Lower leg skin (tissue), 4 donors: ENCODE measurements at regions not wholly inside any gene's neighbourhood (a gene's known extent, or its start where the extent isn't known, plus 50 kb on each side); places are given as distances from the start of the nearest gene placed in this dataset.

Source experiments
- DNase-seq, 2 donors: peaks; one replicate each; pipeline ENCODE4 v3.0.0-alpha.2; 2019; ENCODE audit warnings: low spot score in 2 of 2
- H3K4me3 ChIP-seq: fragments of 200-600 bp; sonication (generic); 2 replicates; pipeline ENCODE4 v1.5.1; 2017; ENCODE audit warnings: mild to moderate bottlenecking, low read depth; ENCODE audit not compliant: poor library complexity, severe bottlenecking
- CTCF ChIP-seq, 3 donors: fragments of 450-650 bp; IDR thresholded peaks; one replicate each; pipeline ENCODE4 v1.5.1; 2016; ENCODE audit warnings: antibody characterized with exemption in 3 of 3, mild to moderate bottlenecking in 3 of 3, moderate library complexity in 2 of 3
- POLR2A ChIP-seq, 2 donors: fragments of 450-650 bp; IDR thresholded peaks; one replicate each; pipeline ENCODE4 v1.6.1; 2016 to 2017; ENCODE audit warnings: antibody characterized with exemption in 2 of 2, mild to moderate bottlenecking in 1 of 2, moderate library complexity in 1 of 2
- WGBS, 2 donors: methylation state at CpG; one replicate each; pipeline ENCODE4 v1.1.5; 2018; 5-methylcytosine and 5-hydroxymethylcytosine counted together
- intact Hi-C: fragments of 100-400 bp; cut with DNase I; formaldehyde crosslinking; loops from one replicate; pipeline ENCODE4 v1.15.0; 2023; ENCODE audit warnings: low total_unique reads

GRCh38 chr3:182364323-182364722 is 429.0 kb upstream of the ATP11B start:
- no peak for DNase-seq
- WGBS, 2 donors = 69 to 72% methylated on average over 6 of the region's 6 CpGs
- no peak overlapping the region for H3K4me3 ChIP-seq
- intact Hi-C loops = no loop called here
- TF ChIP-seq CTCF (IDR thresholded peaks at IDR 0.05) = no peak
- no peak for TF ChIP-seq POLR2A (IDR thresholded peaks at IDR 0.05)

GRCh38 chr3:182364723-182365650 is 428.3 kb upstream of the ATP11B start:
- intact Hi-C loops = no loop called here
- 37 to 43% methylated on average over 20 of the region's 20 CpGs for WGBS, 2 donors
- H3K4me3 ChIP-seq = no peak overlapping the region
- TF ChIP-seq POLR2A (IDR thresholded peaks at IDR 0.05) (no peak), CTCF (IDR thresholded peaks at IDR 0.05) (no peak)
- peak; percentile 14 to 82 for DNase-seq

- 75 to 83% methylated on average over 2 of the region's 2 CpGs for WGBS, 2 donors
- no peak for TF ChIP-seq CTCF (IDR thresholded peaks at IDR 0.05)
- no peak for TF ChIP-seq POLR2A (IDR thresholded peaks at IDR 0.05)
- intact Hi-C loops = no loop called here
- no peak overlapping the region for H3K4me3 ChIP-seq
- DNase-seq = no peak
Measured at GRCh38 chr3:182366746-182367145, 426.6 kb upstream of the ATP11B start.

GRCh38 chr3:182369861-182370260 is 423.4 kb upstream of the ATP11B start:
- H3K4me3 ChIP-seq = no peak overlapping the region
- WGBS, 2 donors = 92 to 96% methylated on average over 1 of the region's 1 CpG
- DNase-seq = no peak
- intact Hi-C loops = no loop called here
- TF ChIP-seq POLR2A (IDR thresholded peaks at IDR 0.05) = no peak
- TF ChIP-seq CTCF (IDR thresholded peaks at IDR 0.05) = no peak

- no peak for DNase-seq
- H3K4me3 ChIP-seq = no peak overlapping the region
- TF ChIP-seq POLR2A (IDR thresholded peaks at IDR 0.05) (no peak), CTCF (IDR thresholded peaks at IDR 0.05) (no peak)
- intact Hi-C loops = no loop called here
- WGBS, 2 donors = 67 to 69% methylated on average over 1 of the region's 1 CpG
Measured at GRCh38 chr3:182370949-182371348, 422.4 kb upstream of the ATP11B start.
